BE2C (cell line): ENCODE measurements at regions not wholly inside any gene's neighbourhood (a gene's known extent, or its start where the extent isn't known, plus 50 kb on each side); places are given as distances from the start of the nearest gene placed in this dataset.

Source experiments
- DNase-seq: peaks from one replicate; pipeline ENCODE4 v3.0.0-alpha.2; 2020
- H3K27me3 ChIP-seq: fragments of 250-450 bp; sonication (Bioruptor Pico); 2 replicates; pipeline ENCODE4 v1.5.1; 2020; ENCODE audit warnings: mild to moderate bottlenecking
- H3K36me3 ChIP-seq: fragments of 250-450 bp; sonication (Bioruptor Pico); 2 replicates; pipeline ENCODE4 v1.5.1; 2020; ENCODE audit warnings: mild to moderate bottlenecking
- H3K4me1 ChIP-seq: fragments of 250-450 bp; sonication (Bioruptor Pico); 2 replicates; pipeline ENCODE4 v1.5.1; 2020
- H3K4me3 ChIP-seq: 2 replicates; pipeline ENCODE4 v1.5.1; 2011; ENCODE audit warnings: low read depth, low read length
- H3K9me3 ChIP-seq: fragments of 250-450 bp; sonication (Bioruptor Pico); 2 replicates; pipeline ENCODE4 v1.5.1; 2020
- CTCF ChIP-seq: IDR thresholded peaks from 2 replicates; pipeline ENCODE4 v1.5.1; 2012; ENCODE audit warnings: mild to moderate bottlenecking, low read depth, low read length

GRCh38 chr17:73997059-73997458 lies 206.4 kb upstream of the RPL38 start:
- no peak for DNase-seq
- TF ChIP-seq CTCF: no peak
- H3K27me3 ChIP-seq: no peaks in the 10 kb centered on the region

DNA sequence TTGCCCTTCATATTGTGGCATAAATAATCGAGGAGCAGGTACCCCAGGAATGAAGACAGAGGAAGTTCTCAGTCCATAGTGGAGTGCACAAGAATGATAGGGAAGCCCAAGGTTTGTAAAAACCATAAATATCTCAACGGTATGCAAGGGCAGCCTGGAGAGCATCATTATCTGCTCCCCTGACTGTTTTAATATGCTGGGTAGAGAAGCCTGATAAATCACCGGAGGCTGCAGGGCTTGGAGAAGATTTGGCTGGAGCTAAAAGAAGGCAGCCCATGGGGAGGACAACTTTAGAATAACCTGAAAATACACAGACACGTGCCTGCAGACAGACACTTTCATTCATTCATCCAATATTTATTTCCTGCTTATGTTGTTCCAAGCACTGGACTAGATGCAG lies 205.2 kb upstream of the RPL38 start:
- H3K9me3 ChIP-seq: no peaks in the 10 kb centered on the region
- TF ChIP-seq CTCF: no peak
- no peak overlapping the region for H3K4me3 ChIP-seq
- peaks cover 4% of the 10 kb centered on the region for H3K4me1 ChIP-seq
- no peaks in the 10 kb centered on the region for H3K27me3 ChIP-seq
- H3K36me3 ChIP-seq: no peaks in the 10 kb centered on the region
- DNase-seq: no peak

More at GRCh38 chr17:73997059-73997458, 206.4 kb upstream of the RPL38 start:
- H3K36me3 ChIP-seq: no peaks in the 10 kb centered on the region
- H3K4me3 ChIP-seq: no peak overlapping the region
- H3K4me1 ChIP-seq: peaks cover 4% of the 10 kb centered on the region
- H3K9me3 ChIP-seq: no peaks in the 10 kb centered on the region

DNA sequence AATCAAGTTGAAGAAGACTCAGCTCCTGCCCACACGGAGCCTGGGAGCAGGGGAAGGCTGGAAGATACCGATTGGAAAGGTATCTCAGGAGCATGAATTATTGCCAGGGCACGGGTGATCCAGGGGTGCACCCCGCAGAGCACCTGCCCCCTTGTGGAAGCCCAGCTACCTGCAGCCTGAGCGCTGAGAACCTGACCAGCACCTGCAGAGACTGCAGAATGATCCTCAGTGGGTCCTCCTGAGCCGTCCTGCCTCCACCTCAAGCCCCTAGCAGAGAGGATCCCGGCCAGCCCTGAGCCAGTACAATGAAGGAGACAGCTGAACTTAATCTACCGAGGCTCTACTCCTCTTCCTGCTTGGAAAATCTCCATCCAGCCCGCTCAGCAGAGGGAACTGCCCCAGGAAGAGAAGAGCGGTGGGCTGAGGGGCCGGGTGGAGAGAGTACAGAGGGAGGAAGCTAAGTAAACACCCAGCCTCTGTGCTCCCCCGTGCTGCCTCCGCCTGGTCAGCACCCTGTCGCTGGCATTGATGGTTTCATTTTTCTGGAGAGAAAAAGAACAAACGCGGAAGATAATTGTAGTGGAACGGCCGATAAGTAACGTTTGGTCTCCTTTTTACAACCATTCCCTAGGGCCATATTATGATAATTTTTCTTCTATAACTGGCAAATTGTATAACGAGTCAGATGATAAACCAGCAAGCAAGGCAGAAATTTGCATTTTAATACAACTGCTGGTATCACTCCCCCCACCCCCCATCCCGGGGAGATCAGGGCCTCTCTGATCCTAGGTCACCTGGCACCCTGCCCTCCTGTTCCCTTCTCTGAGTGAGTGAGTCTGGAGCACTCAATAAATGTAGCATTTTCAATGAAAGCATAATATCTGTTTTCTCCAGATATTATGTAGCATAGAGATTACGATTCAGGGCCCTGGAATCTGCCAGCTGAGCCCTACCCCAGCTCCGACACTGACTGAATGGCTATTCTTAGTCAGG lies 204.5 kb upstream of the RPL38 start:
- H3K36me3 ChIP-seq: no peaks in the 10 kb centered on the region
- peaks cover 4% of the 10 kb centered on the region for H3K4me1 ChIP-seq
- DNase-seq: peak; percentile 77
- H3K27me3 ChIP-seq: no peaks in the 10 kb centered on the region
- H3K9me3 ChIP-seq: no peaks in the 10 kb centered on the region
- peak; percentile 94 for TF ChIP-seq CTCF
- peak overlapping the region; percentile 39 for H3K4me3 ChIP-seq

GRCh38 chr17:74001145-74001544 lies 202.3 kb upstream of the RPL38 start:
- Histone ChIP-seq H3K36me3 (no peaks in the 10 kb centered on the region), H3K9me3 (no peaks in the 10 kb centered on the region), H3K4me3 (no peak overlapping the region), H3K27me3 (no peaks in the 10 kb centered on the region), H3K4me1 (peaks cover 4% of the 10 kb centered on the region)
- no peak for DNase-seq
- no peak for TF ChIP-seq CTCF

GRCh38 chr17:74002241-74002640 lies 201.2 kb upstream of the RPL38 start:
- Histone ChIP-seq H3K9me3 (no peaks in the 10 kb centered on the region), H3K27me3 (no peaks in the 10 kb centered on the region), H3K36me3 (no peaks in the 10 kb centered on the region), H3K4me1 (peaks cover 4% of the 10 kb centered on the region), H3K4me3 (no peak overlapping the region)
- no peak for TF ChIP-seq CTCF
- DNase-seq: no peak

DNA sequence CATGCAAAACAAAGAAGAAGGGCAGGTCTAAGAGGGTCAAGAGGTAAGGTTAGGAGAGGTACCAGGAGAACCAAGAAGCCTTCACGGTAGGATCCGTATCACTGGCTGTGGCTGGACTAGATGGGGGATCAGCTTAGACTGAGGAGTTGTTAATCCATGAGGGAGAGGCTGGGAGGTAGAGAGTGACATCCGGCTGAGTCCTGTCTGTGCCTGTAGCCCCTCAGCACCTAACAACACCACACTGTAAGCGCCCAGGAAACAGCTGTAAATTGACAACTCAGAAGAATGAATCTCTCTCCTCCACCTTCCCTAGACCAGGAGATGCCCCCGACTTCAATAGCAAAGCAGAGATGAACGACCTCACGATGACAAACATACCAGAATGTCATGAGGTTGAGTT lies 199.4 kb upstream of the RPL38 start:
- TF ChIP-seq CTCF: no peak
- H3K4me1 ChIP-seq: peaks cover 11% of the 10 kb centered on the region
- no peak overlapping the region for H3K4me3 ChIP-seq
- no peaks in the 10 kb centered on the region for H3K9me3 ChIP-seq
- no peaks in the 10 kb centered on the region for H3K27me3 ChIP-seq
- no peaks in the 10 kb centered on the region for H3K36me3 ChIP-seq
- DNase-seq: no peak
